ENCODE measurements at regions not wholly inside any gene's neighbourhood (a gene's known extent, or its start where the extent isn't known, plus 50 kb on each side); places are given as distances from the start of the nearest gene placed in this dataset.

- H3K36me3 ChIP-seq (ENCODE audit: insufficient read depth, low read length), result no peaks in the 10 kb centered on the region
- no peak overlapping the region for H2AFZ ChIP-seq (ENCODE audit: low read length)
- no peaks in the 10 kb centered on the region for H3K27me3 ChIP-seq (ENCODE audit: insufficient read depth, low read length)
- no peaks in the 10 kb centered on the region for H3K79me2 ChIP-seq (ENCODE audit: insufficient read depth, low read length)
- no peaks in the 10 kb centered on the region for H3K9me3 ChIP-seq (ENCODE audit: low read depth, low read length)
- no peak overlapping the region for H3K4me3 ChIP-seq (ENCODE audit: insufficient read depth, low read length)
- H3K4me1 ChIP-seq (ENCODE audit: insufficient read depth, low read length), result no peaks in the 10 kb centered on the region
- H3K27ac ChIP-seq (ENCODE audit: low read depth, low read length), result no peak overlapping the region
- no peak for DNase-seq (ENCODE audit: insufficient read length, low spot score, missing footprints)
- H4K20me1 ChIP-seq (ENCODE audit: insufficient read depth, low read length), result no peaks in the 10 kb centered on the region
- H3K4me2 ChIP-seq (ENCODE audit: insufficient read depth, low read length), result no peak overlapping the region
- no peak for TF ChIP-seq CTCF (IDR thresholded peaks at IDR 0.05; ENCODE audit: extremely low read depth, low read depth, low read length)
Observed at GRCh38 chr2:235314371-235314930, 179.4 kb upstream of the AGAP1 start.

- no peak overlapping the region for H3K4me2 ChIP-seq (ENCODE audit: insufficient read depth, low read length)
- no peaks in the 10 kb centered on the region for H3K4me1 ChIP-seq (ENCODE audit: insufficient read depth, low read length)
- no peak overlapping the region for H3K4me3 ChIP-seq (ENCODE audit: insufficient read depth, low read length)
- no peak for TF ChIP-seq CTCF (IDR thresholded peaks at IDR 0.05; ENCODE audit: extremely low read depth, low read depth, low read length)
- H4K20me1 ChIP-seq (ENCODE audit: insufficient read depth, low read length), result no peaks in the 10 kb centered on the region
- no peak overlapping the region for H2AFZ ChIP-seq (ENCODE audit: low read length)
- no peaks in the 10 kb centered on the region for H3K36me3 ChIP-seq (ENCODE audit: insufficient read depth, low read length)
- no peak overlapping the region for H3K27ac ChIP-seq (ENCODE audit: low read depth, low read length)
- H3K9me3 ChIP-seq (ENCODE audit: low read depth, low read length), result no peaks in the 10 kb centered on the region
- H3K27me3 ChIP-seq (ENCODE audit: insufficient read depth, low read length), result no peaks in the 10 kb centered on the region
- no peak for DNase-seq (ENCODE audit: insufficient read length, low spot score, missing footprints)
- no peaks in the 10 kb centered on the region for H3K79me2 ChIP-seq (ENCODE audit: insufficient read depth, low read length)
Observed at GRCh38 chr2:235319095-235319494, 174.7 kb upstream of the AGAP1 start.

- DNase-seq (ENCODE audit: insufficient read length, low spot score, missing footprints), result no peak
- Histone ChIP-seq H3K9me3 (ENCODE audit: low read depth, low read length) (no peaks in the 10 kb centered on the region), H4K20me1 (ENCODE audit: insufficient read depth, low read length) (no peaks in the 10 kb centered on the region), H3K4me3 (ENCODE audit: insufficient read depth, low read length) (no peak overlapping the region), H2AFZ (ENCODE audit: low read length) (no peak overlapping the region), H3K4me2 (ENCODE audit: insufficient read depth, low read length) (no peak overlapping the region), H3K4me1 (ENCODE audit: insufficient read depth, low read length) (no peaks in the 10 kb centered on the region), H3K27me3 (ENCODE audit: insufficient read depth, low read length) (no peaks in the 10 kb centered on the region), H3K79me2 (ENCODE audit: insufficient read depth, low read length) (no peaks in the 10 kb centered on the region), H3K36me3 (ENCODE audit: insufficient read depth, low read length) (no peaks in the 10 kb centered on the region), H3K27ac (ENCODE audit: low read depth, low read length) (no peak overlapping the region)
- TF ChIP-seq CTCF (IDR thresholded peaks at IDR 0.05; ENCODE audit: extremely low read depth, low read depth, low read length), result no peak
Observed at GRCh38 chr2:235320326-235320725, 173.5 kb upstream of the AGAP1 start.

- DNase-seq (ENCODE audit: insufficient read length, low spot score, missing footprints), result peak; percentile 75
- TF ChIP-seq CTCF (IDR thresholded peaks at IDR 0.05; ENCODE audit: extremely low read depth, low read depth, low read length), result no peak
- no peaks in the 10 kb centered on the region for H3K27me3 ChIP-seq (ENCODE audit: insufficient read depth, low read length)
- H4K20me1 ChIP-seq (ENCODE audit: insufficient read depth, low read length), result no peaks in the 10 kb centered on the region
- H3K4me1 ChIP-seq (ENCODE audit: insufficient read depth, low read length), result peaks cover 12% of the 10 kb centered on the region
- H3K9me3 ChIP-seq (ENCODE audit: low read depth, low read length), result no peaks in the 10 kb centered on the region
- H2AFZ ChIP-seq (ENCODE audit: low read length), result no peak overlapping the region
- no peaks in the 10 kb centered on the region for H3K36me3 ChIP-seq (ENCODE audit: insufficient read depth, low read length)
- H3K4me3 ChIP-seq (ENCODE audit: insufficient read depth, low read length), result no peak overlapping the region
- H3K4me2 ChIP-seq (ENCODE audit: insufficient read depth, low read length), result no peak overlapping the region
- no peak overlapping the region for H3K27ac ChIP-seq (ENCODE audit: low read depth, low read length)
- H3K79me2 ChIP-seq (ENCODE audit: insufficient read depth, low read length), result no peaks in the 10 kb centered on the region
Observed at GRCh38 chr2:235324324-235324723, 169.5 kb upstream of the AGAP1 start.
